SK-N-SH (cell line): ENCODE measurements at regions not wholly inside any gene's neighbourhood (a gene's known extent, or its start where the extent isn't known, plus 50 kb on each side); places are given as distances from the start of the nearest gene placed in this dataset.

Source experiments
- CTCF ChIA-PET: fragments of 300-600, 350-600 bp; formaldehyde crosslinking; extraction: SDS; loops from one replicate; lab custom pipeline; 2021; lab: Yijun Ruan, JAX
- POLR2A ChIA-PET: fragments of 350-600 bp; sonication (Branson Sonifier 250); formaldehyde crosslinking; extraction: SDS; loops from one replicate; lab custom pipeline; 2020; ENCODE audit warnings: antibody characterized with exemption, inconsistent platforms; lab: Yijun Ruan, JAX
- DNase-seq: peaks from one replicate; pipeline ENCODE4 v3.0.0; 2012
- H2AFZ ChIP-seq: fragments of 200-600 bp; sonication (generic); 2 replicates; pipeline ENCODE4 v1.8.1; 2016; ENCODE audit warnings: antibody characterized with exemption, mild to moderate bottlenecking, low read depth
- H3F3A ChIP-seq: fragments of 200-600 bp; sonication (generic); replicated peaks from 2 replicates; pipeline ENCODE3; 2016; ENCODE audit warnings: antibody characterized with exemption, mild to moderate bottlenecking; ENCODE audit not compliant: insufficient read depth
- H3K27ac ChIP-seq, 2 experiments: fragments of 200-500 bp in 1 of 2; fragments of 200-600 bp in 1 of 2; sonication (Bioruptor generic) in 1 of 2; sonication (generic), shearing (Covaris generic) in 1 of 2; 2 replicates each; pipeline versions ENCODE4 v1.5.1 to v1.6.1; 2014 to 2016; ENCODE audit warnings: low read depth in 2 of 2, inconsistent platforms in 1 of 2, low read length in 1 of 2, mild to moderate bottlenecking in 1 of 2, mixed read lengths in 1 of 2
- H3K27me3 ChIP-seq: fragments of 200-600 bp; sonication (generic), shearing (Covaris generic); 2 replicates; pipeline ENCODE4 v1.6.1; 2016; ENCODE audit warnings: mixed run types; ENCODE audit not compliant: insufficient read depth
- H3K36me3 ChIP-seq, 2 experiments: fragments of 200-500 bp in 1 of 2; fragments of 200-600 bp in 1 of 2; sonication (Bioruptor generic) in 1 of 2; sonication (generic) in 1 of 2; replicated peaks in 1 of 2; 2 replicates each; pipeline versions ENCODE3 to v1.5.1; 2014 to 2016; ENCODE audit warnings: low read length in 1 of 2, mild to moderate bottlenecking in 1 of 2; ENCODE audit not compliant: insufficient read depth in 2 of 2, control insufficient read depth in 1 of 2
- H3K4me1 ChIP-seq, 2 experiments: fragments of 200-500 bp in 1 of 2; fragments of 200-600 bp in 1 of 2; sonication (Bioruptor generic) in 1 of 2; sonication (generic), shearing (Covaris generic) in 1 of 2; 2 replicates each; pipeline versions ENCODE4 v1.5.1 to v1.6.1; 2014 to 2016; ENCODE audit warnings: low read depth in 1 of 2, low read length in 1 of 2, mixed run types in 1 of 2; ENCODE audit not compliant: insufficient read depth in 2 of 2, control insufficient read depth in 1 of 2
- H3K4me2 ChIP-seq: fragments of 200-600 bp; sonication (generic), shearing (Covaris generic); 2 replicates; pipeline ENCODE4 v1.6.1; 2017; ENCODE audit warnings: mixed run types
- H3K4me3 ChIP-seq, 2 experiments: fragments of 200-500 bp in 1 of 2; fragments of 200-600 bp in 1 of 2; sonication (Bioruptor generic) in 1 of 2; sonication (generic), shearing (Covaris generic) in 1 of 2; 2 replicates each; pipeline versions ENCODE4 v1.5.1 to v1.8.1; 2014 to 2016; ENCODE audit warnings: low read depth in 2 of 2, inconsistent platforms in 1 of 2, low read length in 1 of 2, mild to moderate bottlenecking in 1 of 2, mixed read lengths in 1 of 2, moderate library complexity in 1 of 2
- H3K79me2 ChIP-seq: fragments of 200-600 bp; sonication (generic); 2 replicates; pipeline ENCODE4 v1.8.1; 2017; ENCODE audit warnings: mild to moderate bottlenecking; ENCODE audit not compliant: insufficient read depth
- H3K9ac ChIP-seq: fragments of 200-600 bp; sonication (generic); 2 replicates; pipeline ENCODE4 v1.6.1; 2017; ENCODE audit warnings: mixed run types
- H3K9me2 ChIP-seq: fragments of 200-600 bp; sonication (generic); 2 replicates; pipeline ENCODE4 v1.6.1; 2017; ENCODE audit warnings: mixed run types
- H3K9me3 ChIP-seq: fragments of 200-600 bp; sonication (generic); 2 replicates; pipeline ENCODE4 v1.6.1; 2017; ENCODE audit warnings: mixed run types, mild to moderate bottlenecking, moderate library complexity
- H4K20me1 ChIP-seq: fragments of 200-600 bp; sonication (generic); 2 replicates; pipeline ENCODE4 v1.6.1; 2017; ENCODE audit warnings: mild to moderate bottlenecking, mixed run types; ENCODE audit not compliant: insufficient read depth
- CHD2 ChIP-seq: fragments of 150-350 bp; IDR thresholded peaks from 2 replicates; pipeline ENCODE4 v1.6.1; 2018; ENCODE audit warnings: low read length; ENCODE audit not compliant: partially characterized antibody
- EP300 ChIP-seq, 2 experiments: IDR thresholded peaks; 2 replicates each; pipeline versions ENCODE4 v1.4.0 to v1.6.1; 2012; ENCODE audit warnings: borderline replicate concordance in 1 of 2, low read depth in 1 of 2, low read length in 1 of 2
- EZH2phosphoT487 ChIP-seq: fragments of 200-600 bp; sonication (generic); IDR thresholded peaks from 2 replicates; pipeline ENCODE4 v1.6.1; 2017; ENCODE audit warnings: low read depth, mixed run types, mild to moderate bottlenecking, antibody characterized with exemption, moderate library complexity, borderline replicate concordance
- FOSL2 ChIP-seq: IDR thresholded peaks from 2 replicates; pipeline ENCODE4 v1.4.0; 2012; ENCODE audit warnings: low read depth, mild to moderate bottlenecking, moderate library complexity, borderline replicate concordance
- FOXM1 ChIP-seq: IDR thresholded peaks from 2 replicates; pipeline ENCODE4 v1.4.0; 2012; ENCODE audit warnings: low read depth, mild to moderate bottlenecking
- GABPA ChIP-seq: IDR thresholded peaks from 2 replicates; pipeline ENCODE4 v1.4.0; 2012; ENCODE audit warnings: low read depth, mild to moderate bottlenecking
- IRF3 ChIP-seq: fragments of 150-350 bp; IDR thresholded peaks from 2 replicates; pipeline ENCODE4 v1.6.1; 2016; ENCODE audit warnings: mild to moderate bottlenecking, low read depth, low read length
- JUND ChIP-seq: IDR thresholded peaks from 2 replicates; pipeline ENCODE4 v1.4.0; 2012
- MEF2A ChIP-seq: IDR thresholded peaks from 2 replicates; pipeline ENCODE4 v1.4.0; 2012; ENCODE audit warnings: low read depth, borderline replicate concordance
- MXI1 ChIP-seq: IDR thresholded peaks from 2 replicates; pipeline ENCODE4 v1.6.1; 2012; ENCODE audit warnings: mild to moderate bottlenecking, low read depth, low read length, improper control_type of control experiment
- NRF1 ChIP-seq: IDR thresholded peaks from 2 replicates; pipeline ENCODE4 v1.6.1; 2012; ENCODE audit warnings: low read depth, mild to moderate bottlenecking, low read length
- POLR2AphosphoS5 ChIP-seq: IDR thresholded peaks from 2 replicates; pipeline ENCODE4 v1.6.1; 2012; ENCODE audit warnings: low read depth, low read length
- RAD21 ChIP-seq: IDR thresholded peaks from 2 replicates; pipeline ENCODE4 v1.6.1; 2012; ENCODE audit warnings: mild to moderate bottlenecking, low read length
- REST ChIP-seq: IDR thresholded peaks from 2 replicates; pipeline ENCODE4 v1.6.1; 2012; ENCODE audit warnings: mild to moderate bottlenecking, low read depth, low read length, moderate library complexity
- RFX5 ChIP-seq: IDR thresholded peaks from 2 replicates; pipeline ENCODE4 v1.6.1; 2012; ENCODE audit warnings: mild to moderate bottlenecking, improper control_type of control experiment, low read length
- RXRA ChIP-seq: IDR thresholded peaks from 2 replicates; pipeline ENCODE4 v1.4.0; 2012; ENCODE audit warnings: low read depth, mild to moderate bottlenecking, borderline replicate concordance
- TAF1 ChIP-seq: IDR thresholded peaks from 2 replicates; pipeline ENCODE4 v1.6.1; 2012; ENCODE audit warnings: low read depth, mild to moderate bottlenecking, low read length, moderate library complexity, borderline replicate concordance
- TCF12 ChIP-seq: IDR thresholded peaks from 2 replicates; pipeline ENCODE4 v1.4.0; 2012
- TEAD4 ChIP-seq: IDR thresholded peaks from 2 replicates; pipeline ENCODE4 v1.4.0; 2012; ENCODE audit warnings: mild to moderate bottlenecking, borderline replicate concordance; ENCODE audit not compliant: insufficient read depth
- YY1 ChIP-seq: IDR thresholded peaks from 2 replicates; pipeline ENCODE4 v1.4.0; 2012; ENCODE audit warnings: low read depth, mild to moderate bottlenecking
- ZBTB33 ChIP-seq: IDR thresholded peaks from 2 replicates; pipeline ENCODE4 v1.4.0; 2012; ENCODE audit warnings: low read depth, borderline replicate concordance
- WGBS: methylation state at CpG from one replicate; pipeline ENCODE4 v1.1.6; 2017; ENCODE audit warnings: low lambda C conversion rate; 5-methylcytosine and 5-hydroxymethylcytosine counted together
- TF ChIP-seq, protein P1 (sequence below): IDR thresholded peaks from 2 replicates; pipeline ENCODE4 v1.4.0; 2012; ENCODE audit warnings: low read depth, borderline replicate concordance
- TF ChIP-seq, protein P2 (sequence below): IDR thresholded peaks from 2 replicates; pipeline ENCODE4 v1.4.0; 2012; ENCODE audit warnings: low read depth

DNA sequence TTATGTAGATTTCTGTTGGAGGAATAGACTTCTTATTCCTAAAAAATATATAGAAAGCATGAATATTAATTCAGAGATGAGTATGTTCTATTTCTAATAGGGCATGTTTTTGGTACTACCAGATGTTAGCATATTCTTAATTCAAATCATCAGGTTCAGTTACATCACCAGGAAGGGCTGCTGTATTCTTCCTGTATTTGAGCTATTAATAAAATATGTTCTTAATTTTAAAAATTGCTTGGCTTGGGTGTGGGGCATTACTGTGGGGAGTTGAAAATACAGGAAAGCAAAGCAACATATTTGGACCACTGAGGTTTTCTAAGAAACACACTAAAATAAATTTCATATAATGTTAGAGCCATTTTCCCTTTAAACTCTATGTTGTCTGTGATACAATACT lies 343.0 kb downstream of the EPHA4 start:
- DNase-seq, result no peak
- no peak overlapping the region for H2AFZ ChIP-seq
- H3K27me3 ChIP-seq, result no peaks in the 10 kb centered on the region
- H3K36me3 ChIP-seq, result no peaks in the 10 kb centered on the region
- no peak overlapping the region for H3K27ac ChIP-seq
- H3K9me2 ChIP-seq, result no peaks in the 10 kb centered on the region
- H3K9me3 ChIP-seq, result no peaks in the 10 kb centered on the region
- H3K9ac ChIP-seq, result no peak overlapping the region
- H3K79me2 ChIP-seq, result no peaks in the 10 kb centered on the region
- no peak overlapping the region for H3K4me3 ChIP-seq
- no peaks in the 10 kb centered on the region for H3K4me1 ChIP-seq
- no peak overlapping the region for H3K4me2 ChIP-seq
- POLR2A ChIA-PET, result no interaction called here
- TF ChIP-seq MEF2A (no peak), GABPA (no peak), EZH2phosphoT487 (no peak), REST (no peak), RFX5 (no peak), TEAD4 (no peak), JUND (no peak)
- no peaks in the 10 kb centered on the region for H4K20me1 ChIP-seq
- CTCF ChIA-PET, result no interaction called here
- H3F3A ChIP-seq, result no peaks in the 10 kb centered on the region

DNA sequence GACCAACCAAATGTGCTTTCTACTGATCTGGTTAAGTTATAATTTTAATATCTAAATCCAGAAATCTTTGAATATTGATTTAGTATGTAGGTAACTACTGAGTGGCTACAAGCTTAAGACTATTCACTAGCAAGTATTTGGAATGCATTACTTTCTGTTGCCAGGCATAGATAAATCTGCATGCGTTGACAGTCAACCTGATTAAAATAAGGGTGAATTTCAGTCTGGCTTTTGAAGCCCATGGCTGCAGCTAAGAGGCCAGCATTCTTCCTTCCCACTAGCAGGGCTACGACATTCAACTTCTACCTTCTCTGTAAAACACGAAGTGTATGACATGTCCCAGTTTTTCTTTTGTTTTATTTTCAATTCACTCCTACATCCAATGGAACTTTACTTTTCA lies 340.6 kb downstream of the EPHA4 start:
- H4K20me1 ChIP-seq, result no peaks in the 10 kb centered on the region
- POLR2A ChIA-PET, result no interaction called here
- no peaks in the 10 kb centered on the region for H3F3A ChIP-seq
- no peak for TF ChIP-seq MEF2A
- no peak for TF ChIP-seq RAD21
- TF ChIP-seq IRF3, result no peak
- TF ChIP-seq, protein P1, sequence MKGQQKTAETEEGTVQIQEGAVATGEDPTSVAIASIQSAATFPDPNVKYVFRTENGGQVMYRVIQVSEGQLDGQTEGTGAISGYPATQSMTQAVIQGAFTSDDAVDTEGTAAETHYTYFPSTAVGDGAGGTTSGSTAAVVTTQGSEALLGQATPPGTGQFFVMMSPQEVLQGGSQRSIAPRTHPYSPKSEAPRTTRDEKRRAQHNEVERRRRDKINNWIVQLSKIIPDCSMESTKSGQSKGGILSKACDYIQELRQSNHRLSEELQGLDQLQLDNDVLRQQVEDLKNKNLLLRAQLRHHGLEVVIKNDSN, result no peak
- no peak for TF ChIP-seq ZBTB33
- no peak for TF ChIP-seq TCF12
- no peak for TF ChIP-seq FOXM1
- no peak for TF ChIP-seq YY1
- no peak for TF ChIP-seq CHD2
- TF ChIP-seq RXRA, result no peak
- TF ChIP-seq POLR2AphosphoS5, result no peak
- TF ChIP-seq MXI1, result no peak
- TF ChIP-seq, protein P2, sequence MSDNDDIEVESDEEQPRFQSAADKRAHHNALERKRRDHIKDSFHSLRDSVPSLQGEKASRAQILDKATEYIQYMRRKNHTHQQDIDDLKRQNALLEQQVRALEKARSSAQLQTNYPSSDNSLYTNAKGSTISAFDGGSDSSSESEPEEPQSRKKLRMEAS, result no peak
- no peak for TF ChIP-seq FOSL2
- TF ChIP-seq TAF1, result no peak
- no peak for TF ChIP-seq EP300 (IDR thresholded peaks at IDR 0.05; ENCODE audit: borderline replicate concordance in 1 of 2, low read depth in 1 of 2, low read length in 1 of 2)
- TF ChIP-seq NRF1, result no peak
- H3K9me3 ChIP-seq, result no peaks in the 10 kb centered on the region
- no peak overlapping the region for H3K4me2 ChIP-seq
- CTCF ChIA-PET, result no interaction called here
- no peaks in the 10 kb centered on the region for H3K9me2 ChIP-seq
- H3K4me1 ChIP-seq, result peaks cover 0 to 3% of the 10 kb centered on the region in 2 experiments; a peak in 1 of 4 replicates
- H3K27me3 ChIP-seq, result no peaks in the 10 kb centered on the region
- H3K9ac ChIP-seq, result no peak overlapping the region
- no peak overlapping the region for H2AFZ ChIP-seq
- H3K27ac ChIP-seq, result no peak overlapping the region
- no peaks in the 10 kb centered on the region for H3K36me3 ChIP-seq
- no peak overlapping the region for H3K4me3 ChIP-seq
- 4% methylated on average over 3 of the region's 3 CpGs for WGBS
- no peaks in the 10 kb centered on the region for H3K79me2 ChIP-seq
- no peak for DNase-seq
